B cell (primary cell): ENCODE measurements at regions not wholly inside any gene's neighbourhood (a gene's known extent, or its start where the extent isn't known, plus 50 kb on each side); places are given as distances from the start of the nearest gene placed in this dataset.

Source experiments
- ATAC-seq: fragments of 200-7000 bp; cut with Tn5 transposase; one replicate; pipeline ENCODE4 v1.10.0; 2021; ENCODE audit warnings: low read depth, mild to moderate bottlenecking, moderate number of reproducible peaks, moderate library complexity
- CTCF ChIA-PET: fragments of 350-600 bp; sonication (Branson Sonifier 250); formaldehyde crosslinking; loops from one replicate; lab custom pipeline; 2021; ENCODE audit warnings: antibody characterized with exemption, inconsistent platforms; lab: Charles Lee
- POLR2A ChIA-PET: fragments of 350-600 bp; sonication (Branson Sonifier 250); formaldehyde crosslinking; loops from one replicate; lab custom pipeline; 2021; ENCODE audit warnings: antibody characterized with exemption; lab: Charles Lee
- DNase-seq: peaks from one replicate; pipeline ENCODE4 v3.0.0; 2013
- H2AFZ ChIP-seq: 2 replicates; pipeline ENCODE4 v1.6.1; 2012; ENCODE audit warnings: mild to moderate bottlenecking, low read depth, low read length; ENCODE audit not compliant: insufficient read depth, poor library complexity, severe bottlenecking
- H3K27ac ChIP-seq, 2 donors: 1 replicate in 1 of 2; 2 replicates in 1 of 2; pipeline ENCODE4 v1.5.1; 2012 to 2013; ENCODE audit warnings: low read length in 2 of 2, mild to moderate bottlenecking in 2 of 2, moderate library complexity in 1 of 2
- H3K27me3 ChIP-seq, 4 experiments: fragments of 200-600 bp in 1 of 4; sonication (generic) in 1 of 4; replicated peaks in 1 of 4; 1 replicate in 2 of 4; 2 replicates in 2 of 4; pipeline versions ENCODE4 v1.6.1 to v1.7.0; 2013 to 2016; ENCODE audit warnings: low read length in 3 of 4, mild to moderate bottlenecking in 2 of 4, mixed read lengths in 1 of 4, moderate library complexity in 1 of 4; ENCODE audit not compliant: insufficient read depth in 4 of 4, control insufficient read depth in 3 of 4; ENCODE audit errors: control extremely low read depth in 1 of 4
- H3K36me3 ChIP-seq, 2 experiments: replicated peaks in 1 of 2; 1 replicate in 1 of 2; 2 replicates in 1 of 2; pipeline versions ENCODE4 v1.6.1 to v1.7.1; 2013; ENCODE audit warnings: low read length in 1 of 2; ENCODE audit not compliant: insufficient read depth in 2 of 2, control insufficient read depth in 1 of 2; ENCODE audit errors: control extremely low read depth in 1 of 2, extremely low read depth in 1 of 2
- H3K4me1 ChIP-seq, 2 donors: fragments of 200-600 bp in 1 of 2; sonication (generic) in 1 of 2; 1 replicate in 1 of 2; 2 replicates in 1 of 2; pipeline versions ENCODE4 v1.5.1 to v1.6.1; 2013 to 2017; ENCODE audit warnings: low read length in 2 of 2; ENCODE audit not compliant: control insufficient read depth in 2 of 2, insufficient read depth in 2 of 2
- H3K4me2 ChIP-seq: replicated peaks from 2 replicates; pipeline ENCODE3; 2012; ENCODE audit warnings: mild to moderate bottlenecking, low read depth, low read length; ENCODE audit not compliant: poor library complexity, severe bottlenecking
- H3K4me3 ChIP-seq, 5 experiments: fragments of 200-600 bp in 1 of 5; sonication (generic) in 1 of 5; 1 replicate in 3 of 5; 2 replicates in 2 of 5; pipeline versions ENCODE4 v1.5.1 to v1.7.0; 2011 to 2016; ENCODE audit warnings: low read length in 4 of 5, mild to moderate bottlenecking in 4 of 5, low read depth in 2 of 5, control low read depth in 1 of 5, moderate library complexity in 1 of 5; ENCODE audit not compliant: insufficient read depth in 1 of 5; ENCODE audit errors: control extremely low read depth in 1 of 5, extremely low read depth in 1 of 5
- H3K79me2 ChIP-seq: fragments of 200-600 bp; sonication (generic); one replicate; pipeline ENCODE4 v1.6.0; 2016; ENCODE audit warnings: low read length; ENCODE audit not compliant: control insufficient read depth, insufficient read depth
- H3K9ac ChIP-seq: fragments of 200-600 bp; sonication (generic); 2 replicates; pipeline ENCODE4 v1.6.1; 2017; ENCODE audit warnings: mild to moderate bottlenecking, low read length, moderate library complexity
- H3K9me3 ChIP-seq, 3 donors: one replicate each; pipeline versions ENCODE4 v1.6.1 to v1.7.1; 2013; ENCODE audit warnings: low read length in 2 of 3; ENCODE audit not compliant: control insufficient read depth in 2 of 3, insufficient read depth in 1 of 3; ENCODE audit errors: control extremely low read depth in 1 of 3
- H4K20me1 ChIP-seq: 2 replicates; pipeline ENCODE4 v1.6.0; 2012; ENCODE audit warnings: mild to moderate bottlenecking, low read length; ENCODE audit not compliant: insufficient read depth, control insufficient read depth, poor library complexity, severe bottlenecking
- H3K27ac Mint-ChIP-seq: one replicate; pipeline ENCODE4 v1.8.0; 2021; ENCODE audit warnings: mixed read lengths
- H3K27me3 Mint-ChIP-seq: one replicate; pipeline ENCODE4 v1.8.0; 2021; ENCODE audit warnings: mixed read lengths
- H3K4me1 Mint-ChIP-seq: one replicate; pipeline ENCODE4 v1.8.0; 2021; ENCODE audit warnings: mixed read lengths
- H3K4me3 Mint-ChIP-seq: one replicate; pipeline ENCODE4 v1.8.0; 2021; ENCODE audit warnings: mixed read lengths
- H3K9me3 Mint-ChIP-seq: one replicate; pipeline ENCODE4 v1.8.0; 2022; ENCODE audit warnings: mixed read lengths; ENCODE audit not compliant: insufficient read depth
- EZH2 ChIP-seq: IDR thresholded peaks from 2 replicates; pipeline ENCODE4 v1.6.1; 2012; ENCODE audit warnings: borderline replicate concordance, low read depth, mild to moderate bottlenecking, moderate library complexity, low read length; ENCODE audit not compliant: insufficient read depth, poor library complexity, severe bottlenecking
- WGBS: methylation state at CpG from one replicate; pipeline ENCODE4 v1.1.5; 2013; ENCODE audit warnings: missing lambda C conversion rate; ENCODE audit not compliant: insufficient coverage; 5-methylcytosine and 5-hydroxymethylcytosine counted together
- intact Hi-C: fragments of 100-400 bp; cut with micrococcal nuclease; formaldehyde crosslinking; loops from one replicate; pipeline ENCODE4 v1.10.0; 2022
- TF ChIP-seq, protein P1 (sequence below): fragments of 200-600 bp; IDR thresholded peaks from one replicate; pipeline ENCODE4 v1.8.0; 2022; ENCODE audit warnings: antibody characterized with exemption, mild to moderate bottlenecking

DNA sequence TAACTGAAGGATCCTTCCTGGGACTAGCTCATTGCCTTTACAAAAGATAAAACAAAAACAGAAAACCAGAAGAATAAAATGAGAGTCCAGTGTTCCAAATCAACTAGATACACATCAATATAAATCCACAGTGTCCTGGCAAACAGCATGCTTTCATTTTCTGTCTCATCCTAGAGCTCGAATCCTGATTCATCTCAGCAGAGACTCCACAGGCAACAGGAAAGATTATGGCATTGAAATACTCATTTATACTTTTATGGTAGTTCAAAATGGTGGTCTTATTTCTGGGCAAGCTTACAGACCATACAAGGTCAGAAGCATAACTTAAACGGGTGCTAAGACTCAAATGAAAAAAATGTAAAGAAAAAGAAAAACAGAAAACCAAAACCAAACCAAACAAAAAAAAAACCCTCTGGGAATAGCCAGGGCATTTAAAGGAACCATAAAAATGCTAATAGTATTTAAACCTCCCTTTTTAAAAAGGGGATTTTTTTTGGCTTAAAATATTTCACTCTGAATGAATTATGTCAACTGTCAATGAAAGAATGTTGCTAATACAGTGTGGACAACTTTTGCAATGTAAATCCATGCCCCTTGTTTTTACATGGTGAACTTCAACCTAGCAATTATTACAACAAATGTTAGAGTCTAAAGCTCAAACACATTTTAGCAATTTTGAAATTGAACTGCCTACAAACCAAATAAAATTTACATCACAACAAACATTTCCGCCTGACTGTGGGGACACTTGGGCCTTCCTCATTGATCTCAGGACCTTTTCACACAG lies 57.9 kb downstream of the GPR101 start:
- Histone ChIP-seq H3K9me3 (no peaks in the 10 kb centered on the region), H3K9ac (no peak overlapping the region), H3K27me3 (no peaks in the 10 kb centered on the region), H3K4me2 (no peak overlapping the region), H3K36me3 (no peaks in the 10 kb centered on the region), H3K27ac (no peak overlapping the region), H3K4me1 (no peaks in the 10 kb centered on the region), H2AFZ (no peak overlapping the region), H3K4me3 (no peak overlapping the region), H3K79me2 (no peaks in the 10 kb centered on the region), H4K20me1 (no peaks in the 10 kb centered on the region)
- intact Hi-C loops = no loop called here
- WGBS = 89% methylated on average over 1 of the region's 3 CpGs
- ChIA-PET CTCF (interaction anchor here (0.6 to 0.7 kb wide), 2 partner anchors 53 to 274 kb away, joined by 3 read pairs; no protein-coding TSS in a partner anchor), POLR2A (no interaction called here)
- no peak for TF ChIP-seq EZH2
- TF ChIP-seq, protein P1, sequence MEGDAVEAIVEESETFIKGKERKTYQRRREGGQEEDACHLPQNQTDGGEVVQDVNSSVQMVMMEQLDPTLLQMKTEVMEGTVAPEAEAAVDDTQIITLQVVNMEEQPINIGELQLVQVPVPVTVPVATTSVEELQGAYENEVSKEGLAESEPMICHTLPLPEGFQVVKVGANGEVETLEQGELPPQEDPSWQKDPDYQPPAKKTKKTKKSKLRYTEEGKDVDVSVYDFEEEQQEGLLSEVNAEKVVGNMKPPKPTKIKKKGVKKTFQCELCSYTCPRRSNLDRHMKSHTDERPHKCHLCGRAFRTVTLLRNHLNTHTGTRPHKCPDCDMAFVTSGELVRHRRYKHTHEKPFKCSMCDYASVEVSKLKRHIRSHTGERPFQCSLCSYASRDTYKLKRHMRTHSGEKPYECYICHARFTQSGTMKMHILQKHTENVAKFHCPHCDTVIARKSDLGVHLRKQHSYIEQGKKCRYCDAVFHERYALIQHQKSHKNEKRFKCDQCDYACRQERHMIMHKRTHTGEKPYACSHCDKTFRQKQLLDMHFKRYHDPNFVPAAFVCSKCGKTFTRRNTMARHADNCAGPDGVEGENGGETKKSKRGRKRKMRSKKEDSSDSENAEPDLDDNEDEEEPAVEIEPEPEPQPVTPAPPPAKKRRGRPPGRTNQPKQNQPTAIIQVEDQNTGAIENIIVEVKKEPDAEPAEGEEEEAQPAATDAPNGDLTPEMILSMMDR = no peak
- Mint-ChIP-seq H3K27me3 (no peaks in the 10 kb centered on the region), H3K4me1 (no peaks in the 10 kb centered on the region), H3K4me3 (no peak overlapping the region), H3K27ac (no peak overlapping the region), H3K9me3 (no peaks in the 10 kb centered on the region)
- no peak for ATAC-seq
- no peak for DNase-seq

DNA sequence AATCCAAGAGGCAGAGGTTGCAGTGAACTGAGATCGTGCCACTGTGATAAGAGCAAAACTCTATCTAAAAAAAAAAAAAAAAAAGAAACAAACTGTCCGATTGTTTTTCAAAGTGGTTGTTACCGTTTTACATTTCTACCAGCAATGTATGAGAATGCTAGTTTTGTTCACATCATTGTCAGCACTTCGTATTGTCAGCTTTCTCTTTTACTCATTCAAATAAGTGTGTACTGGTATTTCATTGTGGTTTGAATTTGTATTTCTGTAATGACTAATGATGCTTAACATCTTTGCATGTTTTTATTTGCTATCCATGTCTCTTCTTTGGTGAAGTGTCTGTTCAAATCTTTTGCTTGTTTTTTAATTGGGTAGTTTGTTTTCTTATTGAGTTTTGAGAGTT lies 65.8 kb downstream of the GPR101 start:
- Histone ChIP-seq H3K27ac (no peak overlapping the region), H4K20me1 (no peaks in the 10 kb centered on the region), H3K4me3 (no peak overlapping the region), H3K36me3 (no peaks in the 10 kb centered on the region), H3K79me2 (no peaks in the 10 kb centered on the region), H3K9ac (no peak overlapping the region), H3K4me1 (no peaks in the 10 kb centered on the region), H3K4me2 (no peak overlapping the region), H3K9me3 (no peaks in the 10 kb centered on the region), H2AFZ (no peak overlapping the region), H3K27me3 (no peaks in the 10 kb centered on the region)
- POLR2A ChIA-PET = no interaction called here
- H3K27ac Mint-ChIP-seq = no peak overlapping the region
- WGBS = no CpG with 5 or more reads among the region's 4 CpGs
- H3K4me1 Mint-ChIP-seq = no peaks in the 10 kb centered on the region
- no peaks in the 10 kb centered on the region for H3K27me3 Mint-ChIP-seq
- ATAC-seq (no peak), DNase-seq (no peak)
- no peak overlapping the region for H3K4me3 Mint-ChIP-seq
- intact Hi-C loops = no loop called here
- no peaks in the 10 kb centered on the region for H3K9me3 Mint-ChIP-seq
- CTCF ChIA-PET = interaction anchor here (0.6 to 0.7 kb wide), 2 partner anchors 499 to 940 kb away, joined by 4 read pairs; no protein-coding TSS in a partner anchor
- TF ChIP-seq, protein P1 = no peak
- no peak for TF ChIP-seq EZH2
